GM20000 (cell line): ENCODE measurements at regions not wholly inside any gene's neighbourhood (a gene's known extent, or its start where the extent isn't known, plus 50 kb on each side); places are given as distances from the start of the nearest gene placed in this dataset.

ENCODE experiments used
- DNase-seq: peaks from one replicate; pipeline ENCODE4 v3.0.0; 2012; ENCODE audit warnings: low spot score
- TF ChIP-seq, protein P1 (sequence below): IDR thresholded peaks from 2 replicates; pipeline ENCODE4 v1.5.1; 2012; ENCODE audit warnings: mild to moderate bottlenecking, control low read depth; ENCODE audit errors: extremely low read depth, missing control alignments

DNA sequence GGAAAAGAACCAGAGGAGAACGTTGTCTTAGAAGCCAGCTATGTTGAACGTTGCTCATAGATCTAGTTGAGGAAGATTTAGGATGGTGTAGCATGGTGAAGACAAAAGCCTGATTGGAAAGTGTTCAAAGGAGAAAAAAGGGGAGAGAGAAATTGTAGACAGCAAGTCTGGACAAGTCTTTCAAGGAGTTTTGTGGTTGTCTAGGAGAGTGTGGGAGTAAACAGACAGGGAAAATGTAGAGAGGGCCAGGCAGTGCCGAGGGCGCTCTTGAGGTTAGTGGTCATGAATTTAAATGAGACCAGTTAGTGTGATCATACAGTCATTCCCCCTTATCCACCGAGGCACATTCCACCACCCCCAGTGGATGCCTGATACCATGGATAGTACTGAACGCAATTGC lies 167.5 kb upstream of the IL12A start:
- no peak for DNase-seq

GRCh38 chr3:159821736-159822135 lies 166.9 kb upstream of the IL12A start:
- DNase-seq, result no peak
- TF ChIP-seq, protein P1, sequence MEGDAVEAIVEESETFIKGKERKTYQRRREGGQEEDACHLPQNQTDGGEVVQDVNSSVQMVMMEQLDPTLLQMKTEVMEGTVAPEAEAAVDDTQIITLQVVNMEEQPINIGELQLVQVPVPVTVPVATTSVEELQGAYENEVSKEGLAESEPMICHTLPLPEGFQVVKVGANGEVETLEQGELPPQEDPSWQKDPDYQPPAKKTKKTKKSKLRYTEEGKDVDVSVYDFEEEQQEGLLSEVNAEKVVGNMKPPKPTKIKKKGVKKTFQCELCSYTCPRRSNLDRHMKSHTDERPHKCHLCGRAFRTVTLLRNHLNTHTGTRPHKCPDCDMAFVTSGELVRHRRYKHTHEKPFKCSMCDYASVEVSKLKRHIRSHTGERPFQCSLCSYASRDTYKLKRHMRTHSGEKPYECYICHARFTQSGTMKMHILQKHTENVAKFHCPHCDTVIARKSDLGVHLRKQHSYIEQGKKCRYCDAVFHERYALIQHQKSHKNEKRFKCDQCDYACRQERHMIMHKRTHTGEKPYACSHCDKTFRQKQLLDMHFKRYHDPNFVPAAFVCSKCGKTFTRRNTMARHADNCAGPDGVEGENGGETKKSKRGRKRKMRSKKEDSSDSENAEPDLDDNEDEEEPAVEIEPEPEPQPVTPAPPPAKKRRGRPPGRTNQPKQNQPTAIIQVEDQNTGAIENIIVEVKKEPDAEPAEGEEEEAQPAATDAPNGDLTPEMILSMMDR, result no peak

More for the DNA sequence above, 167.5 kb upstream of the IL12A start:
- TF ChIP-seq, protein P1, result no peak

DNA sequence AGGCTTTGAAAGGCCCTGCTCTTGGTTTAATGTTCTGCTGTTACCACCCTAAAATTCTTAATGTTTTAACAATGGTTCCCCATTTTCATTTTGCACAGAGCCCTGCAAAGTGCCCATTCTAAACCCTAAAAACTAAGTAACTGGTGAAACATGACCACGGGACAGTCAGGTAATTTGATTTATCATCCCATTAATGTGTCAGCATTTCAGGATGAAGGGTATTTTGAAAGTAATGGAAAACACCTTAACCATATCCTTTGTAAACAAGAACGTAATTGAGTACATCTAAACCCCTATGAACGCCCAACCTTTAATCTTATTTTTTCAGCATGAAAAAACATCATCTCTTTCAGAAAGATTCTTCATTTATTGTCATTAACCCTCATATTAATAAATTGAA lies 164.9 kb upstream of the IL12A start:
- TF ChIP-seq, protein P1, result no peak
- DNase-seq, result no peak

- DNase-seq, result no peak
- TF ChIP-seq, protein P1, result no peak
These were observed 164.3 kb upstream of the IL12A start for GRCh38 chr3:159824333-159824732.

GRCh38 chr3:159825216-159825854 lies 163.3 kb upstream of the IL12A start:
- TF ChIP-seq, protein P1, result no peak
- DNase-seq, result no peak

- TF ChIP-seq, protein P1, result peak; percentile 14
- DNase-seq, result peak; percentile 41
These were observed 160.1 kb upstream of the IL12A start for GRCh38 chr3:159828542-159828943.

DNA sequence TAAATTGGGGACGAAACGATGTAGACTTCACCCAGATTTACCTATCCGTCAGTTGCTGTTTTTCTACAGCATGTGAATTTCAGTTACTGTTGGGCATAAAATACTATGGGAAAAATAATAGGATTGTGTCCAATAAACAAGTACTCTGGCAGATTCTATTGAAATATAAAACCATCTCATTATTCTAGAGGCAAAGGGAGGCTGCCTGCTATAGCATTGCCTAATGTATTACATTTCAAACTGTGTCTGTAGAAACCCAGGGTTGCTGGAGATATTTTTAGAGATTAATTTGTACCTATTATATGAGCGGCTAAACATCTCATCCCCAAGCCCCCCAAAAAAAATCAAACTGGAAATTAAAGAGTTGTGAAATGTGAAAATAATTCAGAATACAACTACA lies 159.6 kb upstream of the IL12A start:
- TF ChIP-seq, protein P1, result no peak
- DNase-seq, result no peak
